GM21619 (cell line): ENCODE measurements at regions not wholly inside any gene's neighbourhood (a gene's known extent, or its start where the extent isn't known, plus 50 kb on each side); places are given as distances from the start of the nearest gene placed in this dataset.

Experiments
- ATAC-seq: cut with Tn5 transposase; IDR thresholded peaks from one replicate; pipeline ENCODE4 v1.9.1; 2021; ENCODE audit not compliant: unreplicated experiment

- ATAC-seq, result no peak
Measured at GRCh38 chr9:118987167-118987566, 382.1 kb downstream of the BRINP1 start.

- no peak for ATAC-seq
Measured at GRCh38 chr9:118990949-118991348, 378.3 kb downstream of the BRINP1 start.

GRCh38 chr9:118991366-118992285, 377.6 kb downstream of the BRINP1 start:
- no peak for ATAC-seq

GRCh38 chr9:118992813-118993794, 376.1 kb downstream of the BRINP1 start:
- no peak for ATAC-seq

GRCh38 chr9:118993965-118994364, 375.3 kb downstream of the BRINP1 start:
- ATAC-seq, result no peak

GRCh38 chr9:119002491-119002890, 366.7 kb downstream of the BRINP1 start:
- ATAC-seq, result no peak

- no peak for ATAC-seq
Measured at GRCh38 chr9:119003201-119003611, 366.0 kb downstream of the BRINP1 start.

- ATAC-seq, result no peak
Measured at GRCh38 chr9:119003882-119004617, 365.2 kb downstream of the BRINP1 start.

- no peak for ATAC-seq
Measured at GRCh38 chr9:119004618-119004990, 364.6 kb downstream of the BRINP1 start.

GRCh38 chr9:119005162-119005561, 364.1 kb downstream of the BRINP1 start:
- no peak for ATAC-seq

- ATAC-seq, result no peak
Measured at GRCh38 chr9:119009249-119009648, 360.0 kb downstream of the BRINP1 start.

- no peak for ATAC-seq
Measured at GRCh38 chr9:119020284-119020683, 349.0 kb downstream of the BRINP1 start.

GRCh38 chr9:119020730-119021333, 348.4 kb downstream of the BRINP1 start:
- no peak for ATAC-seq

GRCh38 chr9:119026120-119026519, 343.1 kb downstream of the BRINP1 start:
- no peak for ATAC-seq

- ATAC-seq, result no peak
Measured at GRCh38 chr9:119027901-119028699, 341.1 kb downstream of the BRINP1 start.

- no peak for ATAC-seq
Measured at GRCh38 chr9:119029886-119030285, 339.3 kb downstream of the BRINP1 start.

GRCh38 chr9:119033596-119033995, 335.6 kb downstream of the BRINP1 start:
- ATAC-seq, result no peak

- no peak for ATAC-seq
Measured at GRCh38 chr9:119036969-119037368, 332.3 kb downstream of the BRINP1 start.

- no peak for ATAC-seq
Measured at GRCh38 chr9:119043996-119044395, 325.2 kb downstream of the BRINP1 start.

- no peak for ATAC-seq
Measured at GRCh38 chr9:119044806-119045205, 324.4 kb downstream of the BRINP1 start.
